NCI-H2029 (cell line): ENCODE measurements at regions not wholly inside any gene's neighbourhood (a gene's known extent, or its start where the extent isn't known, plus 50 kb on each side); places are given as distances from the start of the nearest gene placed in this dataset.
"Not testable (repeated sequence)": the region's sequence is repeated elsewhere in the genome, so short reads cannot be mapped to it uniquely, and the experiment has no call there.

Experiments used
- DNase-seq: peaks from one replicate; lab custom pipeline; 2025; lab: John Stamatoyannopoulos, UW

- no peak for DNase-seq
Observed at GRCh38 chr5:104904561-104904960, 1342.0 kb upstream of the NUDT12 start.

GRCh38 chr5:104903941-104904340 lies 1341.4 kb upstream of the NUDT12 start:
- DNase-seq = no peak

- DNase-seq = no peak
Observed at GRCh38 chr5:104891596-104891995, 1329.0 kb upstream of the NUDT12 start.

- no peak for DNase-seq
Observed at GRCh38 chr5:104890767-104891166, 1328.2 kb upstream of the NUDT12 start.

GRCh38 chr5:104859437-104859836 lies 1296.8 kb upstream of the NUDT12 start:
- DNase-seq = no peak

- not testable (repeated sequence) for DNase-seq
Observed at GRCh38 chr5:104852099-104852498, 1289.5 kb upstream of the NUDT12 start.

- no peak for DNase-seq
Observed at GRCh38 chr5:104845541-104845940, 1283.0 kb upstream of the NUDT12 start.

GRCh38 chr5:104843822-104844221 lies 1281.2 kb upstream of the NUDT12 start:
- DNase-seq = no peak

- DNase-seq = no peak
Observed at GRCh38 chr5:104840284-104840683, 1277.7 kb upstream of the NUDT12 start.

GRCh38 chr5:104831515-104831914 lies 1268.9 kb upstream of the NUDT12 start:
- DNase-seq = not testable (repeated sequence)

- DNase-seq = no peak
Observed at GRCh38 chr5:104821606-104822005, 1259.0 kb upstream of the NUDT12 start.

- DNase-seq = no peak
Observed at GRCh38 chr5:104817127-104817526, 1254.5 kb upstream of the NUDT12 start.

GRCh38 chr5:104815212-104815611 lies 1252.6 kb upstream of the NUDT12 start:
- DNase-seq = no peak

GRCh38 chr5:104800440-104801048 lies 1238.0 kb upstream of the NUDT12 start:
- DNase-seq = no peak

- DNase-seq = no peak
Observed at GRCh38 chr5:104793755-104794080, 1231.1 kb upstream of the NUDT12 start.

- DNase-seq = no peak
Observed at GRCh38 chr5:104793031-104793754, 1230.6 kb upstream of the NUDT12 start.

- no peak for DNase-seq
Observed at GRCh38 chr5:104789366-104789765, 1226.8 kb upstream of the NUDT12 start.

GRCh38 chr5:104785097-104785496 lies 1222.5 kb upstream of the NUDT12 start:
- no peak for DNase-seq

GRCh38 chr5:104774372-104774771 lies 1211.8 kb upstream of the NUDT12 start:
- no peak for DNase-seq

GRCh38 chr5:104764197-104764596 lies 1201.6 kb upstream of the NUDT12 start:
- DNase-seq = no peak

- DNase-seq = no peak
Observed at GRCh38 chr5:104763216-104763615, 1200.6 kb upstream of the NUDT12 start.

- no peak for DNase-seq
Observed at GRCh38 chr5:104757915-104758314, 1195.3 kb upstream of the NUDT12 start.

GRCh38 chr5:104755806-104756205 lies 1193.2 kb upstream of the NUDT12 start:
- DNase-seq = no peak
